Panc1 (cell line): ENCODE measurements at regions not wholly inside any gene's neighbourhood (a gene's known extent, or its start where the extent isn't known, plus 50 kb on each side); places are given as distances from the start of the nearest gene placed in this dataset.

Experiments used
- ATAC-seq: fragments of 200-7000 bp; cut with Tn5 transposase; 2 replicates; pipeline ENCODE4 v1.9.1; 2020; ENCODE audit warnings: mild to moderate bottlenecking, moderate library complexity
- BruUV-seq: library from RNA; stranded (reverse); fragments of 400-500 nt; replicated peaks from 2 replicates; lab custom pipeline; 2021; lab: Mats Ljungman, UMichigan
- CTCF ChIA-PET: fragments of 300-600 bp; sonication (Branson Sonifier 250); formaldehyde crosslinking; loops from one replicate; lab custom pipeline; 2022; ENCODE audit warnings: antibody characterized with exemption; lab: Charles Lee
- POLR2A ChIA-PET: fragments of 300-600 bp; sonication (Branson Sonifier 250); formaldehyde crosslinking; loops from one replicate; lab custom pipeline; 2022; ENCODE audit warnings: antibody characterized with exemption; lab: Charles Lee
- DNase-seq: peaks from one replicate; pipeline ENCODE4 v3.0.0-alpha.2; 2010; ENCODE audit warnings: low read depth, low spot score
- H3K27ac ChIP-seq: 2 replicates; pipeline ENCODE4 v1.5.1; 2011; ENCODE audit warnings: mild to moderate bottlenecking, low read length, inconsistent platforms
- H3K27me3 ChIP-seq: fragments of 200-500 bp; sonication (Bioruptor generic); 2 replicates; pipeline ENCODE4 v1.6.0; 2014; ENCODE audit warnings: low read length, inconsistent platforms; ENCODE audit not compliant: control insufficient read depth, insufficient read depth
- H3K36me3 ChIP-seq: fragments of 200-500 bp; sonication (Bioruptor generic); 2 replicates; pipeline ENCODE4 v1.5.1; 2014; ENCODE audit warnings: inconsistent platforms, mild to moderate bottlenecking, low read length, moderate library complexity; ENCODE audit not compliant: control insufficient read depth, insufficient read depth
- H3K4me1 ChIP-seq: 2 replicates; pipeline ENCODE4 v1.5.1; 2011; ENCODE audit warnings: inconsistent platforms, mild to moderate bottlenecking, low read length, moderate library complexity; ENCODE audit not compliant: control insufficient read depth, insufficient read depth
- H3K4me3 ChIP-seq, 2 experiments: 2 replicates each; pipeline ENCODE4 v1.5.1; 2011 to 2012; ENCODE audit warnings: low read depth in 2 of 2, low read length in 2 of 2, mild to moderate bottlenecking in 2 of 2, inconsistent platforms in 1 of 2, moderate library complexity in 1 of 2
- H3K9me3 ChIP-seq: fragments of 200-500 bp; sonication (Bioruptor generic); 2 replicates; pipeline ENCODE4 v1.5.1; 2014; ENCODE audit warnings: low read depth, mild to moderate bottlenecking, inconsistent platforms, low read length, moderate library complexity; ENCODE audit not compliant: control insufficient read depth, insufficient read depth
- CTCF ChIP-seq: fragments of 450-650 bp; IDR thresholded peaks from 2 replicates; pipeline ENCODE4 v1.5.1; 2017; ENCODE audit warnings: mild to moderate bottlenecking
- POLR2AphosphoS5 ChIP-seq: IDR thresholded peaks from 2 replicates; pipeline ENCODE4 v1.6.1; 2012; ENCODE audit warnings: mild to moderate bottlenecking, low read depth, low read length, moderate library complexity
- SIN3A ChIP-seq: IDR thresholded peaks from 2 replicates; pipeline ENCODE4 v1.6.1; 2012; ENCODE audit warnings: low read depth, mild to moderate bottlenecking, low read length, moderate library complexity, borderline replicate concordance; ENCODE audit not compliant: insufficient read depth
- TCF7L2 ChIP-seq: IDR thresholded peaks from 2 replicates; pipeline ENCODE4 v1.6.1; 2011; ENCODE audit warnings: mild to moderate bottlenecking, low read depth, low read length, inconsistent platforms
- in situ Hi-C: cut with HindIII; loops from 2 replicates; pipeline ENCODE4 v1.10.0; 2016; ENCODE audit warnings: low sequenced_read_pairs, low pct_unique_long_range_greater_than_20kb
- intact Hi-C: fragments of 100-400 bp; cut with micrococcal nuclease; formaldehyde crosslinking; loops from one replicate; pipeline ENCODE4 v1.10.0; 2022; ENCODE audit not compliant: unreplicated experiment
- TF ChIP-seq, protein P1 (sequence below), 2 experiments: IDR thresholded peaks; 2 replicates each; pipeline ENCODE4 v1.6.1; 2011 to 2012; ENCODE audit warnings: low read depth in 2 of 2, control low read depth in 1 of 2, low read length in 1 of 2, mild to moderate bottlenecking in 1 of 2, moderate library complexity in 1 of 2; ENCODE audit not compliant: insufficient read depth in 1 of 2

DNA sequence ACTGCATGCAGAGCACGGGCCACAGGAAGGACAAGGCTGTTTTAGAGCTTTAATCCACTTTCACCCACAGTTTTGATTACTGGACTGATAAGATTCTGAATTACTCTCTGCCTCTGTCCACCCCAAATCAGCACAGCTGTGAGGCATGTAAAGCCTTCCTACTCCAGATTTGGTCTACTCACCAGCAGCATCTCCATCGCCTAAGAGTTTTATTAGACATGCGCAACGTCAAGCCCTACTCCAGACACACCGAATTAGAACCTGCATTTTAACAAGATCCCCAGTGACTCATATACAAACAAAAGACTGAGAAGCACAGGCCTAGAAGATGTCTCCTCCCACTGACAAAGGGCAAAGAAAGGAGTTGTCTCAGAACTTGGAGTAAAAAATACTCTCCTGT, 221.2 kb downstream of the TUSC7 start:
- ChIA-PET CTCF (no interaction called here), POLR2A (no interaction called here)
- no peak overlapping the region for H3K27ac ChIP-seq
- in situ Hi-C loops: no loop called here
- TF ChIP-seq TCF7L2 (no peak), SIN3A (no peak), POLR2AphosphoS5 (no peak), CTCF (no peak)
- TF ChIP-seq, protein P1, sequence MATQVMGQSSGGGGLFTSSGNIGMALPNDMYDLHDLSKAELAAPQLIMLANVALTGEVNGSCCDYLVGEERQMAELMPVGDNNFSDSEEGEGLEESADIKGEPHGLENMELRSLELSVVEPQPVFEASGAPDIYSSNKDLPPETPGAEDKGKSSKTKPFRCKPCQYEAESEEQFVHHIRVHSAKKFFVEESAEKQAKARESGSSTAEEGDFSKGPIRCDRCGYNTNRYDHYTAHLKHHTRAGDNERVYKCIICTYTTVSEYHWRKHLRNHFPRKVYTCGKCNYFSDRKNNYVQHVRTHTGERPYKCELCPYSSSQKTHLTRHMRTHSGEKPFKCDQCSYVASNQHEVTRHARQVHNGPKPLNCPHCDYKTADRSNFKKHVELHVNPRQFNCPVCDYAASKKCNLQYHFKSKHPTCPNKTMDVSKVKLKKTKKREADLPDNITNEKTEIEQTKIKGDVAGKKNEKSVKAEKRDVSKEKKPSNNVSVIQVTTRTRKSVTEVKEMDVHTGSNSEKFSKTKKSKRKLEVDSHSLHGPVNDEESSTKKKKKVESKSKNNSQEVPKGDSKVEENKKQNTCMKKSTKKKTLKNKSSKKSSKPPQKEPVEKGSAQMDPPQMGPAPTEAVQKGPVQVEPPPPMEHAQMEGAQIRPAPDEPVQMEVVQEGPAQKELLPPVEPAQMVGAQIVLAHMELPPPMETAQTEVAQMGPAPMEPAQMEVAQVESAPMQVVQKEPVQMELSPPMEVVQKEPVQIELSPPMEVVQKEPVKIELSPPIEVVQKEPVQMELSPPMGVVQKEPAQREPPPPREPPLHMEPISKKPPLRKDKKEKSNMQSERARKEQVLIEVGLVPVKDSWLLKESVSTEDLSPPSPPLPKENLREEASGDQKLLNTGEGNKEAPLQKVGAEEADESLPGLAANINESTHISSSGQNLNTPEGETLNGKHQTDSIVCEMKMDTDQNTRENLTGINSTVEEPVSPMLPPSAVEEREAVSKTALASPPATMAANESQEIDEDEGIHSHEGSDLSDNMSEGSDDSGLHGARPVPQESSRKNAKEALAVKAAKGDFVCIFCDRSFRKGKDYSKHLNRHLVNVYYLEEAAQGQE (IDR thresholded peaks at IDR 0.05; ENCODE audit: insufficient read depth in 1 of 2, low read depth in 2 of 2, low read length in 1 of 2): no peak
- intact Hi-C loops: no loop called here
- no peak overlapping the region for H3K4me3 ChIP-seq
- no peaks in the 10 kb centered on the region for H3K9me3 ChIP-seq
- no peak for DNase-seq
- BruUV-seq: no TSS peak
- no peaks in the 10 kb centered on the region for H3K27me3 ChIP-seq
- no peaks in the 10 kb centered on the region for H3K36me3 ChIP-seq
- no peak for ATAC-seq
- H3K4me1 ChIP-seq: no peaks in the 10 kb centered on the region

DNA sequence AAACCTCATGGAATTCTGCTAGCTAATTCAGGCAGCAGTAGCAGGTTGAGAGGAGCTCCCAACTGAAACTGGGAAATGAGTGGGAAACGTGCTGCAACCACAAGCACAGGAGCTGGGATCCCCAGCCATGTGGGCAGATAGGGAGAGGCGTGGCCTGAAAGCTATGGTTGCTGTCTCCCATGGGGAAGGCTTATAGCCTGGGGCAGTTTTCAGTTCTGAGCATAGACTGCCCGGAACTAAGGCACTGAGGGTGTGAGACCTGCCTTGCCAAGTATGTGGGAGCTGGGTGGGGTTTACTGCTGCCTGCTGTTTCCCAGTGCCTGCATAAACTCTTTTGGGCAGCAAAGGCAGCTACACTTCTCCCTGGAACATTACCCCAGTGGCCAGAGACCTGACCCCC, 229.5 kb downstream of the TUSC7 start:
- DNase-seq (no peak), ATAC-seq (no peak)
- H3K36me3 ChIP-seq: no peaks in the 10 kb centered on the region
- H3K9me3 ChIP-seq: no peaks in the 10 kb centered on the region
- BruUV-seq: no TSS peak
- intact Hi-C loops (no loop called here), in situ Hi-C loops (no loop called here)
- H3K27me3 ChIP-seq: no peaks in the 10 kb centered on the region
- no peaks in the 10 kb centered on the region for H3K4me1 ChIP-seq
- POLR2A ChIA-PET: no interaction called here
- H3K4me3 ChIP-seq: no peak overlapping the region
- CTCF ChIA-PET: no interaction called here
- no peak overlapping the region for H3K27ac ChIP-seq
- no peak for TF ChIP-seq POLR2AphosphoS5
- no peak for TF ChIP-seq TCF7L2
- no peak for TF ChIP-seq CTCF
- TF ChIP-seq, protein P1 (IDR thresholded peaks at IDR 0.05; ENCODE audit: insufficient read depth in 1 of 2, low read depth in 2 of 2, low read length in 1 of 2): no peak
- TF ChIP-seq SIN3A: no peak
